Heart left ventricle (tissue), 13 donors: ENCODE measurements at regions not wholly inside any gene's neighbourhood (a gene's known extent, or its start where the extent isn't known, plus 50 kb on each side); places are given as distances from the start of the nearest gene placed in this dataset.

Experiments used
- POLR2A ChIP-seq, 2 donors: fragments of 450-650 bp; IDR thresholded peaks; one replicate each; pipeline ENCODE4 v1.6.1; 2017; ENCODE audit warnings: antibody characterized with exemption in 2 of 2, mild to moderate bottlenecking in 2 of 2, moderate library complexity in 2 of 2
- TF ChIP-seq, protein P1 (sequence below), 12 donors: fragments of 200-600 bp; sonication (generic) in 4 of 12; IDR thresholded peaks; one replicate each; pipeline versions ENCODE4 v1.5.0 to v1.8.0; 2018 to 2022; ENCODE audit warnings: antibody characterized with exemption in 12 of 12, mild to moderate bottlenecking in 5 of 12
- donor health status: ischemic (EF 13 %, LVEDD 7.1; RV severe dilation, severe dysfunction).
- donor health status: DM: no; HTN: yes; CAD: no.
- donor health status: DM: no; HTN: no; CAD: no.
- donor health status: ischemic (EF 25% LVEDD 6.9; RV normal size, moderate dysfunction).
- donor health status: ischemic (EF 25% LVEDD 5.7; RV mildly dilated, moderate dysfunction).
- donor health status: ischemic (EF 35%, LVEDD 5.7; RV mildly dilated, moderate dysfunction).
- donor health status: nonischemic (EF 11% LVEDD 7.7; RV severe dilation, severe dysfunction).
- donor health status: DM: yes; HTN: yes; CAD: no.
- donor health status: PGD.
- donor health status: ischemic (EF 29% LVEDD 5.4; RV normal size, mild dysfunction).
- donor health status: nonischemic (EF 23%, LVEDD 6.1; RV moderate dilation, normal function).

DNA sequence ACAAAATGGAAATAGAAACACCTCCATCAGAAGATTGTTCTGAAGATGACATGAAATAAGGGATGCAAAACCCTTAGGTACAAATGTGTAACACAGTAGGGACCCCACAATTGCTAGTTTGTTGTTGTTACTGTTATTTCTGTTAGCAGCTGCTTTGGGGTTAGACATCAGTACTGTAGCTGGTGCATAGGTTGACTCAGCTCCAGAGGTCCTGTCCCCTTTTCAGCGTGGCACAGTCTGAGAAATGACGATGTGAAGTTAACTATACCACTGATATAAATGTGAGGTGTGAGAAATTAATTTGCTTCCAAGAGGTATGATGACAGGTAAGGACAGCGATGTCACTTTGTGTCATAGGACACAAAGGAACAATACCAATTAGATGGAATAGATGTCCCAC is 384.6 kb upstream of the KLF4 start:
- TF ChIP-seq, protein P1, sequence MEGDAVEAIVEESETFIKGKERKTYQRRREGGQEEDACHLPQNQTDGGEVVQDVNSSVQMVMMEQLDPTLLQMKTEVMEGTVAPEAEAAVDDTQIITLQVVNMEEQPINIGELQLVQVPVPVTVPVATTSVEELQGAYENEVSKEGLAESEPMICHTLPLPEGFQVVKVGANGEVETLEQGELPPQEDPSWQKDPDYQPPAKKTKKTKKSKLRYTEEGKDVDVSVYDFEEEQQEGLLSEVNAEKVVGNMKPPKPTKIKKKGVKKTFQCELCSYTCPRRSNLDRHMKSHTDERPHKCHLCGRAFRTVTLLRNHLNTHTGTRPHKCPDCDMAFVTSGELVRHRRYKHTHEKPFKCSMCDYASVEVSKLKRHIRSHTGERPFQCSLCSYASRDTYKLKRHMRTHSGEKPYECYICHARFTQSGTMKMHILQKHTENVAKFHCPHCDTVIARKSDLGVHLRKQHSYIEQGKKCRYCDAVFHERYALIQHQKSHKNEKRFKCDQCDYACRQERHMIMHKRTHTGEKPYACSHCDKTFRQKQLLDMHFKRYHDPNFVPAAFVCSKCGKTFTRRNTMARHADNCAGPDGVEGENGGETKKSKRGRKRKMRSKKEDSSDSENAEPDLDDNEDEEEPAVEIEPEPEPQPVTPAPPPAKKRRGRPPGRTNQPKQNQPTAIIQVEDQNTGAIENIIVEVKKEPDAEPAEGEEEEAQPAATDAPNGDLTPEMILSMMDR (IDR thresholded peaks at IDR 0.05) = no peak
- no peak for TF ChIP-seq POLR2A (IDR thresholded peaks at IDR 0.05)
